ENCODE measurements at regions not wholly inside any gene's neighbourhood (a gene's known extent, or its start where the extent isn't known, plus 50 kb on each side); places are given as distances from the start of the nearest gene placed in this dataset.

- H3K36me3 ChIP-seq (ENCODE audit: control insufficient read depth, low read depth, low read length) = no peaks in the 10 kb centered on the region
- H3K9me3 ChIP-seq (ENCODE audit: control insufficient read depth, low read depth, low read length) = no peaks in the 10 kb centered on the region
- H3K27ac ChIP-seq (ENCODE audit: low read length) = no peak overlapping the region
- H3K4me3 ChIP-seq (ENCODE audit: low read length) = no peak overlapping the region
- no peaks in the 10 kb centered on the region for H3K27me3 ChIP-seq (ENCODE audit: control insufficient read depth, insufficient read depth, low read length)
- no peak overlapping the region for H3K9ac ChIP-seq (ENCODE audit: low read length)
- no peaks in the 10 kb centered on the region for H3K4me1 ChIP-seq (ENCODE audit: control insufficient read depth, low read depth, low read length)
Measured at GRCh38 chr7:52777051-52777822, 258.2 kb upstream of the POM121L12 start.

DNA sequence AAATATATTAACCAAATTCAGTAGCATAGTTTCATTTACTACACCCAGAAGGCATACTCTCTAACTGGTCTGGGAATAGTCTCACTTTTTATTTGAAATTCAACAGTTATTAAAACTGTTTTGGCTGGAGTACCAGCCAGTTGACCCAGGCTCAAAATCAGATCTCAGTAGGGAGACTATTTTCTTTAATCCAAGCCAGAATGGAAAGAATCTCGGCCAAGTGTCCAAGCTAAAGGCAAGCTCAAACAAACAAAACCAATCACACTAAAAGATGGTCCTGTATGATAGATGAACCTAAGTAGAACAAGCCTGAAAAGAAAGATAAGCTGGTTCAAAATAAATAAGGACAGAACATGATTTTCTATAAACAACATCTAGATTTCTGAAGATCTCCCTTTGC, 259.6 kb upstream of the POM121L12 start:
- Histone ChIP-seq H3K4me1 (ENCODE audit: control insufficient read depth, low read depth, low read length) (no peaks in the 10 kb centered on the region), H3K27me3 (ENCODE audit: control insufficient read depth, insufficient read depth, low read length) (no peaks in the 10 kb centered on the region)

DNA sequence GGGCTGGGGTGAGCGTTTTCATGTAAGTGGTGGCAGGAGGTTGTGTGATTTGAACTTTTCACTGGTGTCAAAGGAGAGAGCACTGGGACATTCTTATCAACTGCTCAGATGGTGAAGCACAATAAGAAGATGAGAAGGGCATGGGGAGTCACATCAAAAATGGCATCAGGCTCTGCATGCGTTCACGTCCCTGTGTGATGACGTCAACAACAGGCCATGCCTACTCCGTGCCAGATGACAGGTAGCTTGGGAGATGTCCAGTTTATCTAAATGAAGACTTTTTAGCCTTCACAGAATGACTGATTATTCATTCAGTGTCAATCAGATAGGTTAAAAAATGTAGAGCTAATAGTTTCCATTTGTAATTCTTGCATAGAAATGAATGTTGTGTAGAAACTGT, 264.3 kb upstream of the POM121L12 start:
- no peaks in the 10 kb centered on the region for H3K36me3 ChIP-seq (ENCODE audit: control insufficient read depth, low read depth, low read length)
- no peaks in the 10 kb centered on the region for H3K9me3 ChIP-seq (ENCODE audit: control insufficient read depth, low read depth, low read length)
- H3K27me3 ChIP-seq (ENCODE audit: control insufficient read depth, insufficient read depth, low read length) = no peaks in the 10 kb centered on the region
- no peak overlapping the region for H3K27ac ChIP-seq (ENCODE audit: low read length)
- H3K9ac ChIP-seq (ENCODE audit: low read length) = no peak overlapping the region
- no peak overlapping the region for H3K4me3 ChIP-seq (ENCODE audit: low read length)
- H3K4me1 ChIP-seq (ENCODE audit: control insufficient read depth, low read depth, low read length) = no peaks in the 10 kb centered on the region

More for the DNA sequence above, 259.6 kb upstream of the POM121L12 start:
- Histone ChIP-seq H3K9ac (ENCODE audit: low read length) (no peak overlapping the region), H3K4me3 (ENCODE audit: low read length) (no peak overlapping the region), H3K36me3 (ENCODE audit: control insufficient read depth, low read depth, low read length) (no peaks in the 10 kb centered on the region), H3K27ac (ENCODE audit: low read length) (no peak overlapping the region), H3K9me3 (ENCODE audit: control insufficient read depth, low read depth, low read length) (no peaks in the 10 kb centered on the region)

- H3K27ac ChIP-seq (ENCODE audit: low read length) = no peak overlapping the region
- no peaks in the 10 kb centered on the region for H3K27me3 ChIP-seq (ENCODE audit: control insufficient read depth, insufficient read depth, low read length)
- no peaks in the 10 kb centered on the region for H3K36me3 ChIP-seq (ENCODE audit: control insufficient read depth, low read depth, low read length)
- no peak overlapping the region for H3K4me3 ChIP-seq (ENCODE audit: low read length)
- H3K9ac ChIP-seq (ENCODE audit: low read length) = no peak overlapping the region
- H3K9me3 ChIP-seq (ENCODE audit: control insufficient read depth, low read depth, low read length) = no peaks in the 10 kb centered on the region
- H3K4me1 ChIP-seq (ENCODE audit: control insufficient read depth, low read depth, low read length) = no peaks in the 10 kb centered on the region
Measured at GRCh38 chr7:52764492-52765169, 270.8 kb upstream of the POM121L12 start.

GRCh38 chr7:52758356-52758755, 277.1 kb upstream of the POM121L12 start:
- H3K27me3 ChIP-seq (ENCODE audit: control insufficient read depth, insufficient read depth, low read length) = no peaks in the 10 kb centered on the region
- no peaks in the 10 kb centered on the region for H3K36me3 ChIP-seq (ENCODE audit: control insufficient read depth, low read depth, low read length)
- no peak overlapping the region for H3K4me3 ChIP-seq (ENCODE audit: low read length)
- no peaks in the 10 kb centered on the region for H3K9me3 ChIP-seq (ENCODE audit: control insufficient read depth, low read depth, low read length)
- H3K9ac ChIP-seq (ENCODE audit: low read length) = no peak overlapping the region
- H3K27ac ChIP-seq (ENCODE audit: low read length) = no peak overlapping the region
- no peaks in the 10 kb centered on the region for H3K4me1 ChIP-seq (ENCODE audit: control insufficient read depth, low read depth, low read length)

DNA sequence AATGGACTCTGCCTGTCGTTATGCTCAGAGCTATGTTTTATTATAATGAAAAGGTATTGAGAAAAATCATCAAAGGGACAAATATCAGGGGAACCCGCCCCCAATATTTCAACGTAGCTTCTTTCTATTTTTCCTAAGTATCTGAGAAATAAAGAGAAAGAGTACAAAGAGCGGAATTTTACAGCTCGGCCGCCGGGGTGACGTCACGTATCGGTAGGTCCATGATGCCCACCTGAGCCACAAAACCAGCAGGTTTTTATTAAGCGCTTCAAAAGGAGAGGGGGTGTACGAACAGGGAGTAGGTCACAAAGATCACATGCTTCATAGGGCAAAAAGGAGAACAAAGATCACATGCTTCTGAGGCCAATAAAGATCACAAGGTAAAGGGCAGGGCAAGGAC, 281.6 kb upstream of the POM121L12 start:
- Histone ChIP-seq H3K4me1 (ENCODE audit: control insufficient read depth, low read depth, low read length) (no peaks in the 10 kb centered on the region), H3K4me3 (ENCODE audit: low read length) (no peak overlapping the region), H3K9me3 (ENCODE audit: control insufficient read depth, low read depth, low read length) (no peaks in the 10 kb centered on the region), H3K27me3 (ENCODE audit: control insufficient read depth, insufficient read depth, low read length) (no peaks in the 10 kb centered on the region), H3K27ac (ENCODE audit: low read length) (no peak overlapping the region), H3K36me3 (ENCODE audit: control insufficient read depth, low read depth, low read length) (no peaks in the 10 kb centered on the region), H3K9ac (ENCODE audit: low read length) (no peak overlapping the region)

DNA sequence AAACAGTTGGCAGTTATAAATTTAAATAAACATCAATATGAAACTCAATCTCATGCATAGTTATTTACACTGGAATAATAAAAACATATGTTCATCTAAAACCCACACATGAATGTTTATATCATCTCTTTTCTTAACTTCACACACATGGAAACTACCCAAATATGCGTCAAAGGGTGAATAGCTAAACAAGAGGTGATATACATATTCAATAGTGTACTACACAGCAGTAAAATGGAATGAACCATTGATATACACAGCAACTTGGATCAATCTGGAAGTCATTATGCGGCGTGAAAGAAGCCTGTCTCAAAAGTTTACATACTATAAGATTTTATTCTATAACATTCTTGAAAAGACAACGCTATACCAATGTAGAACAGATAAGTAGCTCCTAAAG, 282.5 kb upstream of the POM121L12 start:
- H3K27me3 ChIP-seq (ENCODE audit: control insufficient read depth, insufficient read depth, low read length) = no peaks in the 10 kb centered on the region
- no peak overlapping the region for H3K27ac ChIP-seq (ENCODE audit: low read length)

DNA sequence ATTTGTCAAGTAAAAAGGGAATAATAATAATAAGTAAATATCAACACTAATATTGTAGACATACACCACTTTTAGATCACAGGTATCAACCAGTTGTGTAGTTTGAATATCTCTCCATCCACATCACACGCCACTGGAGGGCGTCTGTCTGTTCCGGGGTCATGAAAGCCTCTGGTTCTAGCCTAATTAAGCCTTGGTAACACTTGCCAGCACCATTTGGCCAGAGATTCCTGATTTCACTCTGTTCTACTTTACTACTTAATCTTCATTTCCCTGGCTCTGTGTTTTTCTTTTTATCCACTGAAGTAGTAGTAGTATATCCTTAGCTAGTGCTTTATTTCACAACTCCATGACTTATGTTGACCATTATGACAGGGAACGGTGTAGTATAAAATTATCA, 285.6 kb upstream of the POM121L12 start:
- H3K9ac ChIP-seq (ENCODE audit: low read length) = no peak overlapping the region
- no peak overlapping the region for H3K4me3 ChIP-seq (ENCODE audit: low read length)
- no peaks in the 10 kb centered on the region for H3K4me1 ChIP-seq (ENCODE audit: control insufficient read depth, low read depth, low read length)
- H3K9me3 ChIP-seq (ENCODE audit: control insufficient read depth, low read depth, low read length) = no peaks in the 10 kb centered on the region
- no peak overlapping the region for H3K27ac ChIP-seq (ENCODE audit: low read length)
- H3K27me3 ChIP-seq (ENCODE audit: control insufficient read depth, insufficient read depth, low read length) = no peaks in the 10 kb centered on the region
- H3K36me3 ChIP-seq (ENCODE audit: control insufficient read depth, low read depth, low read length) = no peaks in the 10 kb centered on the region

More for the DNA sequence above, 282.5 kb upstream of the POM121L12 start:
- Histone ChIP-seq H3K4me3 (ENCODE audit: low read length) (no peak overlapping the region), H3K36me3 (ENCODE audit: control insufficient read depth, low read depth, low read length) (no peaks in the 10 kb centered on the region), H3K9ac (ENCODE audit: low read length) (no peak overlapping the region), H3K9me3 (ENCODE audit: control insufficient read depth, low read depth, low read length) (no peaks in the 10 kb centered on the region), H3K4me1 (ENCODE audit: control insufficient read depth, low read depth, low read length) (no peaks in the 10 kb centered on the region)

GRCh38 chr7:52747817-52748216, 287.6 kb upstream of the POM121L12 start:
- Histone ChIP-seq H3K27ac (ENCODE audit: low read length) (no peak overlapping the region), H3K36me3 (ENCODE audit: control insufficient read depth, low read depth, low read length) (no peaks in the 10 kb centered on the region), H3K27me3 (ENCODE audit: control insufficient read depth, insufficient read depth, low read length) (no peaks in the 10 kb centered on the region), H3K4me1 (ENCODE audit: control insufficient read depth, low read depth, low read length) (no peaks in the 10 kb centered on the region), H3K9ac (ENCODE audit: low read length) (no peak overlapping the region), H3K9me3 (ENCODE audit: control insufficient read depth, low read depth, low read length) (no peaks in the 10 kb centered on the region), H3K4me3 (ENCODE audit: low read length) (no peak overlapping the region)

- Histone ChIP-seq H3K9me3 (ENCODE audit: control insufficient read depth, low read depth, low read length) (no peaks in the 10 kb centered on the region), H3K4me1 (ENCODE audit: control insufficient read depth, low read depth, low read length) (no peaks in the 10 kb centered on the region), H3K27me3 (ENCODE audit: control insufficient read depth, insufficient read depth, low read length) (no peaks in the 10 kb centered on the region), H3K36me3 (ENCODE audit: control insufficient read depth, low read depth, low read length) (no peaks in the 10 kb centered on the region), H3K4me3 (ENCODE audit: low read length) (no peak overlapping the region), H3K27ac (ENCODE audit: low read length) (no peak overlapping the region), H3K9ac (ENCODE audit: low read length) (no peak overlapping the region)
Measured at GRCh38 chr7:52741670-52742290, 293.7 kb upstream of the POM121L12 start.

GRCh38 chr7:52735656-52736055, 299.8 kb upstream of the POM121L12 start:
- H3K9me3 ChIP-seq (ENCODE audit: control insufficient read depth, low read depth, low read length) = no peaks in the 10 kb centered on the region
- no peaks in the 10 kb centered on the region for H3K36me3 ChIP-seq (ENCODE audit: control insufficient read depth, low read depth, low read length)
- no peaks in the 10 kb centered on the region for H3K27me3 ChIP-seq (ENCODE audit: control insufficient read depth, insufficient read depth, low read length)
- H3K27ac ChIP-seq (ENCODE audit: low read length) = no peak overlapping the region
- no peaks in the 10 kb centered on the region for H3K4me1 ChIP-seq (ENCODE audit: control insufficient read depth, low read depth, low read length)
- no peak overlapping the region for H3K9ac ChIP-seq (ENCODE audit: low read length)
- H3K4me3 ChIP-seq (ENCODE audit: low read length) = no peak overlapping the region

Data from iPS-18a (cell line).